ENCODE measurements at regions not wholly inside any gene's neighbourhood (a gene's known extent, or its start where the extent isn't known, plus 50 kb on each side); places are given as distances from the start of the nearest gene placed in this dataset.

- TF ChIP-seq SUZ12 (IDR thresholded peaks at IDR 0.05; ENCODE audit: extremely low read depth, insufficient read depth, insufficient read length), result no peak
- TF ChIP-seq YY1 (IDR thresholded peaks at IDR 0.05; ENCODE audit: insufficient read depth, insufficient read length), result no peak
Measured at GRCh38 chr2:17136231-17136630, 382.0 kb downstream of the RAD51AP2 start.

Data from NT2/D1 (cell line).